ENCODE measurements at regions not wholly inside any gene's neighbourhood (a gene's known extent, or its start where the extent isn't known, plus 50 kb on each side); places are given as distances from the start of the nearest gene placed in this dataset.

DNA sequence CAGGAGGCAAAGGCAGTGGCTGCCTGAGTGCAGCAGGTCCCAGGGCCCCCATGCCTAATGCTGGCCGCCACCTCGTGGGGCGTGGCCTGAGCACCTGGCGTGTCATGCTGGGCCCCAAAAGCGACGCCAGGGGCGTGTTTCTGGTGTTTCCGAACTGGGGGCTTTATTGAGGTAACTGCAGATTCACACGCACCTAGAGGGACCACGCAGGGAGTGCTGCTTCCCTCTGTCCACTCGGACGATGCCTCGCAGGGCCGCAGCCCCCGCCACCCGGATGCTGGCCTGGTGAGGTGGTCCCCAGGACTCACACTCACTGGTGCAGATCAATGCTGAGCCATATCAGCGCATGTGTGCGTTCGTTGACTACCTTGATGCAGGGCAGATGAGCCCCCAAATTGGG is 736.2 kb downstream of the BRD1 start:
- no peak for TF ChIP-seq KLF16 (tag by site-specific recombination; IDR thresholded peaks at IDR 0.05)
- Histone ChIP-seq H3K36me3 (ENCODE audit: control insufficient read depth in 2 of 2, insufficient read depth in 1 of 2, low read length in 2 of 2) (no peaks in the 10 kb centered on the region), H3K27ac (ENCODE audit: extremely low read depth, low read depth, low read length) (no peak overlapping the region), H3K4me1 (ENCODE audit: control insufficient read depth, insufficient read depth, low read length) (no peaks in the 10 kb centered on the region), H3K9me3 (ENCODE audit: control insufficient read depth, insufficient read depth, low read depth, low read length) (no peaks in the 10 kb centered on the region), H3K4me3 (ENCODE audit: low read depth, low read length) (no peak overlapping the region)
- POLR2A ChIA-PET: interaction anchor here (0.6 kb wide), 1 partner anchor 994 kb away, joined by 3 read pairs; the partner anchor contains the start of gene MLC1
- CTCF ChIA-PET: no interaction called here

DNA sequence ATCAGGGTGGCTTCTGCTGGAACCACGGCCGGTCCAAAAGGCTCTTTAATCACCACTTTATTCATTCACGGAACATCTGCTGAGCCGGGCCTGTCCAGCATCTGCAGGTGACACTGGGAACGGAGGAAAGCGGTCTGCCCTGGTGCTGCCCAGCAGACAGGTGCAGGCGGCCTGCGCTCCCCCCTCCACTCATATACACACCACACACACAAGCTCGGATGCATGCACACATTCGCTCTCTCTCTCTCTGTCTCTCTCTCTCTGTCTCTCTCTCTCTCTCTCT is 736.9 kb downstream of the BRD1 start:
- POLR2A ChIA-PET: no interaction called here
- H3K27ac ChIP-seq (ENCODE audit: extremely low read depth, low read depth, low read length): no peak overlapping the region
- H3K4me3 ChIP-seq (ENCODE audit: low read depth, low read length): no peak overlapping the region
- CTCF ChIA-PET: no interaction called here
- H3K4me1 ChIP-seq (ENCODE audit: control insufficient read depth, insufficient read depth, low read length): no peaks in the 10 kb centered on the region
- no peaks in the 10 kb centered on the region for H3K9me3 ChIP-seq (ENCODE audit: control insufficient read depth, insufficient read depth, low read depth, low read length)
- H3K36me3 ChIP-seq (ENCODE audit: control insufficient read depth in 2 of 2, insufficient read depth in 1 of 2, low read length in 2 of 2): no peaks in the 10 kb centered on the region
- 0 out of 2 replicates have a peak, but pooled peaks have one; percentile 36 for TF ChIP-seq ZNF596 (tag by site-specific recombination; IDR thresholded peaks at IDR 0.05)
- TF ChIP-seq, protein P1, sequence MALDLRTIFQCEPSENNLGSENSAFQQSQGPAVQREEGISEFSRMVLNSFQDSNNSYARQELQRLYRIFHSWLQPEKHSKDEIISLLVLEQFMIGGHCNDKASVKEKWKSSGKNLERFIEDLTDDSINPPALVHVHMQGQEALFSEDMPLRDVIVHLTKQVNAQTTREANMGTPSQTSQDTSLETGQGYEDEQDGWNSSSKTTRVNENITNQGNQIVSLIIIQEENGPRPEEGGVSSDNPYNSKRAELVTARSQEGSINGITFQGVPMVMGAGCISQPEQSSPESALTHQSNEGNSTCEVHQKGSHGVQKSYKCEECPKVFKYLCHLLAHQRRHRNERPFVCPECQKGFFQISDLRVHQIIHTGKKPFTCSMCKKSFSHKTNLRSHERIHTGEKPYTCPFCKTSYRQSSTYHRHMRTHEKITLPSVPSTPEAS (tag by site-specific recombination; IDR thresholded peaks at IDR 0.05): no peak

DNA sequence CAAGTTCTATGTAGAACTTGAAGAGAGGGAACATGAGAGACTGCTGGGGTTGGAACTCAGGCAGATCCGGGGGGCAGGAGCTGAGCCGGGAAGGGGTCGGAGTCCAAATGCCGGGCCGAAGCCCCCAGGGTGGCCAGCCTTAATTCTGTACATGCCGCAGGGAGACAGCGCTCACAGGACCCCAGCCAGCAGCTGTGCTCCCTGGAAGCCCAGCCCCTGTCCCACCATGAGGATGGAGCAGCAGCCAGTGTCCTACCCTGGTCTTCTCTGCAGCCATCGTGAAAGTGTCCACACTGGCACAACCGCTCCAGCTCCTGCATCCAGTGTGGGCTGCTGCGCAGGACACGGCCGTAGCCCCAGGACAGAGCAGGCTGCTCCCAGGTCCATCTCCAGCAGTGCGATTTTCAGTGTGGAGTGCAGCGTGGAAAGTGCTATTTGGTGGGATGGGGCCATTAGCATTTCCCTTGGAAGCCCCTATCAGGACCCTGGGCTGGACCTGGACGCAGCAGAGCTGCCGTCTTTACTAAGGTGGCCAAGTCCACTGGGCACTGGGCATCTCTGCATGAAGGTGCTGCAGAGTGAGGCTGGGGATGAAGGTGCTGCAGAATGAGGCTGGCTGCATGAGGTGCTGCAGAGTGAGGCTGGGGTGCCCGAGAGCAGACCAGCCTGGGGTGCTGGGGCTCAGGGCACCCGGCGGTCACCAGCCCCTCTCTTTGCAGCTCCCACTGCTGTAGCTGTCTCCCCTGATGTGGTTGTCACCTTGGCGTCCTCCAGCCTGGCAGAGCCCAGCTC is 737.4 kb downstream of the BRD1 start:
- Histone ChIP-seq H3K4me1 (ENCODE audit: control insufficient read depth, insufficient read depth, low read length) (no peaks in the 10 kb centered on the region), H3K27ac (ENCODE audit: extremely low read depth, low read depth, low read length) (no peak overlapping the region), H3K36me3 (ENCODE audit: control insufficient read depth in 2 of 2, insufficient read depth in 1 of 2, low read length in 2 of 2) (no peaks in the 10 kb centered on the region), H3K4me3 (ENCODE audit: low read depth, low read length) (no peak overlapping the region), H3K9me3 (ENCODE audit: control insufficient read depth, insufficient read depth, low read depth, low read length) (no peaks in the 10 kb centered on the region)
- ChIA-PET CTCF (no interaction called here), POLR2A (no interaction called here)
- TF ChIP-seq KLF7 (tag by site-specific recombination; IDR thresholded peaks at IDR 0.05; ENCODE audit: borderline replicate concordance): no peak
- TF ChIP-seq ZNF341 (tag by site-specific recombination; IDR thresholded peaks at IDR 0.05; ENCODE audit: low read depth): no peak
- no peak for TF ChIP-seq ZNF266 (tag by site-specific recombination; IDR thresholded peaks at IDR 0.05; ENCODE audit: low read depth)
- TF ChIP-seq ZNF302 (tag by site-specific recombination; IDR thresholded peaks at IDR 0.05; ENCODE audit: low read depth): no peak
- TF ChIP-seq ZFP3 (tag by site-specific recombination; IDR thresholded peaks at IDR 0.05; ENCODE audit: low read depth): no peak
- TF ChIP-seq ZNF776 (tag by site-specific recombination; IDR thresholded peaks at IDR 0.05; ENCODE audit: borderline replicate concordance): no peak
- no peak for TF ChIP-seq ZNF366 (tag by site-specific recombination; conservative IDR thresholded peaks at IDR 0.05)

DNA sequence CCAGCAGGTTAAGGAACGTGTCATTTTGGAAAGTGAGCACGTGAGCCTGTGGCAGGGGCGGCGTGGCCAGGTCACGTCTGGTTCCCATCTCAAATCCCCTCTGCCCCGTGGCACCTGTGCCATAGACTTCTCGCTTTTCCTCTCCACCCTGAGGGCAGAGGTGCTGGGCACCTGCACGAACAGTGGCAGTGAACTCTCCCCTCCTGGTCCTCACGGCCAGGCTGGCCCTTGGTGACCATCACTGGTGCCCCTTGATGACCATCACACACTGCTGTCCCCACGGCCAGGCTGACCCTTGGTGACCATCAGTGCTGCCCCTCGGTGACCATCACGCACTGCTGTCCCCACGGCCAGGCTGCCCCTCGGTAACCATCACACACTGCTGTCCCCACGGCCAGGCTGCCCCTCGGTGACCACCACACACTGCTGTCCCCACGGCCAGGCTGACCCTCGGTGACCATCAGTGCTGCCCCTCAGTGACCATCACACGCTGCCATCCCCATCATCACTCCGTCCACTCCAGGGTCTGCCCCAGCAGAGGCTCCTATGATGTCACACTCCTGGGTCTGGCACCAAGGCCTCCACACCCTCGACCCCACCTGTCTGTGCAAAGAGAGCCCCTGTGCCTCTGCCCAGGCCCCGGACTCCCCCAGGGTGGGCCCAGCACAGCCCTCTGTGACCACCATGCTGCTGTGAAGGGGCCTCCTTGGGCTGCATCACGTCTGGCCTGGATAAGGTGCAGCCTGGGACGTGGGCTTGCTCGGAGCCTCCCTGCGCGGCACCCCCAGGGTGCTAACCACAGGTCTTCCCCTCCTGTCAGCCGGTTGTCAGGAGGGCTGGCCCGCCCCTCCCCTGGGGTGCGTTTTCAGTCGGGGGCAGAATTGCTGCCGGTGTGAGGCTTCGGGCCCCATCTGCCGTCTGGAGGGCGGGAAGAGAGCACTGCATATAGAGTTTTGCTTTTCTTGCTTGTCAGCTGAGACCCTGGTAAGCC is 738.6 kb downstream of the BRD1 start:
- TF ChIP-seq ZIC2 (tag by site-specific recombination; IDR thresholded peaks at IDR 0.05) (peak; percentile 28; the same call in 1 of the 2 replicates), KLF1 (tag by site-specific recombination; IDR thresholded peaks at IDR 0.05) (0 out of 2 replicates have a peak, but pooled peaks have one; percentile 27), ZNF677 (tag by site-specific recombination; IDR thresholded peaks at IDR 0.05) (no peak), ZBTB48 (tag by site-specific recombination; IDR thresholded peaks at IDR 0.05) (no peak)
- H3K36me3 ChIP-seq (ENCODE audit: control insufficient read depth in 2 of 2, insufficient read depth in 1 of 2, low read length in 2 of 2): no peaks in the 10 kb centered on the region
- ChIA-PET CTCF (no interaction called here), POLR2A (no interaction called here)
- no peak overlapping the region for H3K27ac ChIP-seq (ENCODE audit: extremely low read depth, low read depth, low read length)
- H3K4me1 ChIP-seq (ENCODE audit: control insufficient read depth, insufficient read depth, low read length): no peaks in the 10 kb centered on the region
- H3K9me3 ChIP-seq (ENCODE audit: control insufficient read depth, insufficient read depth, low read depth, low read length): no peaks in the 10 kb centered on the region
- no peak overlapping the region for H3K4me3 ChIP-seq (ENCODE audit: low read depth, low read length)
